ENCODE measurements at regions not wholly inside any gene's neighbourhood (a gene's known extent, or its start where the extent isn't known, plus 50 kb on each side); places are given as distances from the start of the nearest gene placed in this dataset.
"Not testable (repeated sequence)": the region's sequence is repeated elsewhere in the genome, so short reads cannot be mapped to it uniquely, and the experiment has no call there.

DNA sequence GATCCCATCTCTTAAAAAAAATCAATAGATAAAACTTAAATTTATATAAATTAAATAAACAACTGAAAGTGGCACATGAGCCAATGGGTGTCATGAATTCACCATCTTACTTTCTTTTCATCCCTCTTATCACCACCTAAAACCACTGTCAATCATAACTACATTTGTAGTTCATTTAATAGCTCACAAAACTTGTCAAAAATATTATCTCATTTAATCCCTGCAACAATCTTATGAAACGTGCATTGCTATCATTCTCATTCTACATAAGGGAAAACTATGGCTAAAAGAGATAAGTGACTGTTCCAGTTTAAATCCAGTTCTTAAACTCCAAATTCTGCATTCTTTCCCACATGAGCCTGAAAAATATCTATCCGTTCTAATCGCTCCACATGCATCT, 80.6 kb upstream of the BEND6 start:
- Mint-ChIP-seq H3K9me3 (peaks cover 0 to 4% (median 0%) of the 10 kb centered on the region in 5 donors), H3K4me1 (no peaks in the 10 kb centered on the region), H3K36me3 (no peaks in the 10 kb centered on the region), H3K4me3 (no peak overlapping the region), H3K27me3 (peaks cover 3 to 22% of the 10 kb centered on the region in 2 donors), H3K27ac (no peak overlapping the region)
- ChIA-PET POLR2A (no interaction called here), CTCF (no interaction called here)
- Histone ChIP-seq H3K36me3 (ENCODE audit: insufficient read depth, low read length) (no peaks in the 10 kb centered on the region), H3K4me3 (ENCODE audit: low read length) (no peak overlapping the region), H3K27ac (ENCODE audit: low read depth, low read length) (no peak overlapping the region), H3K4me1 (ENCODE audit: insufficient read depth, low read length) (no peaks in the 10 kb centered on the region), H3K27me3 (ENCODE audit: insufficient read depth, low read length, poor library complexity, severe bottlenecking) (no peaks in the 10 kb centered on the region), H3K9me3 (ENCODE audit: low read length) (no peaks in the 10 kb centered on the region)
- DNase-seq, result no peak

DNA sequence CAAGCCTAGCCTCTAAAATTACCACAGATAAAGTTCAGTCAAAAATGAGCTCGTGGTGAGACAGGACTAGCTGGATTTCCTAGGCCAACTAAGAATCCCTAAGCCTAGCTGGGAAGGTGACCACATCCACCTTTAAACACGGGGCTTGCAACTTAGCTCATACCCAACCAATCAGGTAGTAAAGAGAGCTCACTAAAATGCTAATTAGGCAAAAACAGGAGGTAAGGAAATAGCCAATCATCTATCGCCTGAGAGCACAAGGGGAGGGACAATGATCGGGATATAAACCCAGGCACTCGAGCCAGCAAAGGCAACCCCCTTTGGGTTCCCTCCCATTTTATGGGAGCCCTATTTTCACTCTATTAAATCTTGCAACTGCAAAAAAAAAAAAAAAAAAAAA, 84.9 kb upstream of the BEND6 start:
- H3K4me3 Mint-ChIP-seq; DNase-seq; H3K4me1 Mint-ChIP-seq; H3K4me1 ChIP-seq (ENCODE audit: insufficient read depth, low read length); H3K36me3 Mint-ChIP-seq; H3K4me3 ChIP-seq (ENCODE audit: low read length); H3K9me3 Mint-ChIP-seq; H3K36me3 ChIP-seq (ENCODE audit: insufficient read depth, low read length); H3K27ac Mint-ChIP-seq; H3K9me3 ChIP-seq (ENCODE audit: low read length); CTCF ChIA-PET; H3K27ac ChIP-seq (ENCODE audit: low read depth, low read length); H3K27me3 ChIP-seq (ENCODE audit: insufficient read depth, low read length, poor library complexity, severe bottlenecking): not testable (repeated sequence)
- peaks cover 0 to 23% of the 10 kb centered on the region in 2 donors for H3K27me3 Mint-ChIP-seq
- POLR2A ChIA-PET, result interaction anchor here (0.7 kb wide), 1 partner anchor 55 kb away, joined by 10 read pairs; no protein-coding TSS in a partner anchor

DNA sequence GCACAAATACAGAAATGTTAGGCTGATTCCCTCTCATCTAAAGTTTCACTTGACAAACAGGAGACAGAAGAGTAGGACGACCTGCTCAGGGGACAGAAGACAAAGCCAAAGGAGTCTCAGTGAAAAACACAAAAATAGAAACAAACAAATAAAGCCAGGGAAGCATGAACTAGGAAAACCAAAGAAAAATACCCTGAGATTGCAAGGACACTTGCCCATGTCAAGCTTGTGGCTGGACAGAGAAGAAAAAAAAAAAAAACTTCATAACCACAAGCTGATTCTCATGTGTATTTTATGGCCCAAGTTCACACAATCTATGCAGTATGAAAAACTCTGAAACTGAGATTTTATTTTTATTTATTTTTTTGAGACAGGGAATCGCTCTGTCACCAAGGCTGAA, 85.6 kb upstream of the BEND6 start:
- H3K4me3 Mint-ChIP-seq, result no peak overlapping the region
- H3K27me3 ChIP-seq (ENCODE audit: insufficient read depth, low read length, poor library complexity, severe bottlenecking), result no peaks in the 10 kb centered on the region
- no peak for DNase-seq
- CTCF ChIA-PET, result no interaction called here
- no peak overlapping the region for H3K27ac ChIP-seq (ENCODE audit: low read depth, low read length)
- no peaks in the 10 kb centered on the region for H3K9me3 ChIP-seq (ENCODE audit: low read length)
- H3K4me1 ChIP-seq (ENCODE audit: insufficient read depth, low read length), result no peaks in the 10 kb centered on the region
- H3K27ac Mint-ChIP-seq, result no peak overlapping the region
- H3K36me3 Mint-ChIP-seq, result no peaks in the 10 kb centered on the region
- H3K4me3 ChIP-seq (ENCODE audit: low read length), result no peak overlapping the region
- no peaks in the 10 kb centered on the region for H3K9me3 Mint-ChIP-seq
- H3K4me1 Mint-ChIP-seq, result no peaks in the 10 kb centered on the region
- H3K27me3 Mint-ChIP-seq, result peaks cover 0 to 22% of the 10 kb centered on the region in 2 donors
- POLR2A ChIA-PET, result no interaction called here
- H3K36me3 ChIP-seq (ENCODE audit: insufficient read depth, low read length), result no peaks in the 10 kb centered on the region

DNA sequence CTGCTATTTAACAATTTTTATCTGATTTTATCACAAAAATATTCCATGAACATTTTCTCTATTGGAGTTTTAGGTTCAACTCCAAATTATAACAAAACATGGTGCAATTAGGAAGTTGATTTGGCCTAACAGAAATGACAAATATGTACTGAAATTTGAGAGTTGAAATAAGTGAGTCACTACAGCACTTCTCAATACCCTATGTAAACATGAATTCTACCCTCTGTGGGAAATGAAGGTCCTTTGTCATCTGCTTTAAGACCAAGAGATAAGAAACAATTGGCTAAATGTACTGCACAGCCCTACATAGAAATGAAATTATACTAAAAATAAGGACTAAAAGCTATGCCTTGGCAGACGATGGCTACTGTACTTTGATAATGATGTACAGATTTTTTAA, 86.2 kb upstream of the BEND6 start:
- Mint-ChIP-seq H3K27ac (no peak overlapping the region), H3K4me3 (no peak overlapping the region), H3K27me3 (peaks cover 0 to 22% of the 10 kb centered on the region in 2 donors), H3K9me3 (no peaks in the 10 kb centered on the region), H3K36me3 (no peaks in the 10 kb centered on the region), H3K4me1 (no peaks in the 10 kb centered on the region)
- no peak overlapping the region for H3K4me3 ChIP-seq (ENCODE audit: low read length)
- H3K4me1 ChIP-seq (ENCODE audit: insufficient read depth, low read length), result no peaks in the 10 kb centered on the region
- no peaks in the 10 kb centered on the region for H3K36me3 ChIP-seq (ENCODE audit: insufficient read depth, low read length)
- POLR2A ChIA-PET, result no interaction called here
- no peak overlapping the region for H3K27ac ChIP-seq (ENCODE audit: low read depth, low read length)
- H3K27me3 ChIP-seq (ENCODE audit: insufficient read depth, low read length, poor library complexity, severe bottlenecking), result no peaks in the 10 kb centered on the region
- CTCF ChIA-PET, result no interaction called here
- DNase-seq, result no peak
- no peaks in the 10 kb centered on the region for H3K9me3 ChIP-seq (ENCODE audit: low read length)

DNA sequence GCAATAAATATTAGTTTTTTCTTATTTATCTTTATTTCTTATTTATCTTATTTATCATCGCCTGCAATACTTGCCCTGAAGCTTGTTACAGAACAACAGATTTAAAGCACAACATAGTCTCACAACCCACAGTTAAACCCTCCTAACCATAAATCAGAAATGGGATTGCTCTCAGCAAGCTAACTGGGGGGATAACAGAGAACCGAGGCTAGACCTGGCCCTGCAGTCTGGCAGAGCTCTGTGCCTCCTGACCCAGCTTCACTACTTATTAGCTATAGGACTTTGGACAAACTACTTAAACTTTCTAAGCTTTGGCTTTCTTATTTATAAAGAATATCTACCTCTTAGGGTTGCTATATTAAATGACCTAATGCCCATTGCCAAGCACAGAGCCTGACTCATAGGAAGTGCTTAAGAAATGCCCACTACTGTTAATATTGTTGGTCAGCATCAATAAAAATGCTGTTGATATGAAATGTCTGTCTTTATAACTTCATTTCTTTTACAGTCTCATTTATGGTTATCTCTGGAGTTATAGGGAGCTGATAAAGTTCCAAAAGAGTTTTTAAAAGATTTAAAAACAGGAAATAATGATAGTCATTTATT, 87.9 kb upstream of the BEND6 start:
- H3K9me3 ChIP-seq (ENCODE audit: low read length), result no peaks in the 10 kb centered on the region
- H3K4me1 Mint-ChIP-seq, result peaks cover 0 to 4% (median 0%) of the 10 kb centered on the region in 3 donors
- no peaks in the 10 kb centered on the region for H3K9me3 Mint-ChIP-seq
- peaks cover 0 to 24% of the 10 kb centered on the region in 2 donors for H3K27me3 Mint-ChIP-seq
- H3K36me3 ChIP-seq (ENCODE audit: insufficient read depth, low read length), result no peaks in the 10 kb centered on the region
- H3K36me3 Mint-ChIP-seq, result no peaks in the 10 kb centered on the region
- no peak overlapping the region for H3K4me3 ChIP-seq (ENCODE audit: low read length)
- H3K27ac ChIP-seq (ENCODE audit: low read depth, low read length), result no peak overlapping the region
- H3K27me3 ChIP-seq (ENCODE audit: insufficient read depth, low read length, poor library complexity, severe bottlenecking), result no peaks in the 10 kb centered on the region
- POLR2A ChIA-PET, result no interaction called here
- no peaks in the 10 kb centered on the region for H3K4me1 ChIP-seq (ENCODE audit: insufficient read depth, low read length)
- H3K27ac Mint-ChIP-seq, result no peak overlapping the region
- CTCF ChIA-PET, result no interaction called here
- no peak overlapping the region for H3K4me3 Mint-ChIP-seq
- no peak for DNase-seq

DNA sequence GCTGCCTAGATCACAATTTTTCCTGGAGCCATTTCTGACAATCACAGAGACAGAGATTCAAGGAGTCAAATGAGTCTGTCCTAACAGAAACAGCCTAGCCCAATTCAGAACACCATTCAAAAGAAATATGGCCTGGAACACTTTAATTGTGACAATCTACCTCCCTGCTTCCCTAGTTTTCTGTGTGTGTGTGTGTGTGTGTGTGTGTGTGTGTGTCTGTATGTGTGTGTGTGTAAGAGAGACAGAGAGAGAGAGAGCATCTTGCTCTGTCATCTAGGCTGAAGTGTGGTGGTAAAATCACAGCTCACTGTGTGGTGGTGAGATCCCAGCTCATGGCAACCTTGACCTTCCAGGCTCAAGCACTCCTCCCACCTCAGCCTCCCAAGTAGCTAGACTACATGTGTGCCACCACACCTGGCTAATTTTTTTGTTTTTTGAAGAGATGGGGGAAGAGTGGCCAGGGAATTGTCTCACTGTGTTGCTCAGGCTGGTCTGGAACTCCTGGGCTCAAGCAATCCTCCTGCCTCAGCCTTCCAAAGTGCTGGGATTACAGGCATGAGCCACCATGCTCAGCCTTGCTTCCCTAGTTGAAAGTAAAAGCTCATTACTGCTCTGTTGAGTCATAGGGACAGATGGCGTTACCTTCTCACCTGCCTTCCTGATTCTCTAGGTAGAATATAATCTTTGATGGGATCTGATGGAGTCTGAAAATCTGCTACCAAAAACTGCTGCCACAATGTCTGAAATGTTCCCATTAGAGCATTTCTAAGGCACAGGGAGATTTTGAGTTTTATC, 89.6 kb upstream of the BEND6 start:
- no peak for DNase-seq
- Histone ChIP-seq H3K36me3 (ENCODE audit: insufficient read depth, low read length) (no peaks in the 10 kb centered on the region), H3K27ac (ENCODE audit: low read depth, low read length) (no peak overlapping the region), H3K9me3 (ENCODE audit: low read length) (no peaks in the 10 kb centered on the region), H3K4me1 (ENCODE audit: insufficient read depth, low read length) (no peaks in the 10 kb centered on the region), H3K27me3 (ENCODE audit: insufficient read depth, low read length, poor library complexity, severe bottlenecking) (no peaks in the 10 kb centered on the region), H3K4me3 (ENCODE audit: low read length) (no peak overlapping the region)
- H3K27ac Mint-ChIP-seq, result no peak overlapping the region
- no peaks in the 10 kb centered on the region for H3K9me3 Mint-ChIP-seq
- no peak overlapping the region for H3K4me3 Mint-ChIP-seq
- POLR2A ChIA-PET, result no interaction called here
- peaks cover 5 to 34% of the 10 kb centered on the region in 2 donors for H3K27me3 Mint-ChIP-seq
- peaks cover 0 to 4% (median 0%) of the 10 kb centered on the region in 3 donors for H3K4me1 Mint-ChIP-seq
- H3K36me3 Mint-ChIP-seq, result no peaks in the 10 kb centered on the region
- CTCF ChIA-PET, result no interaction called here

DNA sequence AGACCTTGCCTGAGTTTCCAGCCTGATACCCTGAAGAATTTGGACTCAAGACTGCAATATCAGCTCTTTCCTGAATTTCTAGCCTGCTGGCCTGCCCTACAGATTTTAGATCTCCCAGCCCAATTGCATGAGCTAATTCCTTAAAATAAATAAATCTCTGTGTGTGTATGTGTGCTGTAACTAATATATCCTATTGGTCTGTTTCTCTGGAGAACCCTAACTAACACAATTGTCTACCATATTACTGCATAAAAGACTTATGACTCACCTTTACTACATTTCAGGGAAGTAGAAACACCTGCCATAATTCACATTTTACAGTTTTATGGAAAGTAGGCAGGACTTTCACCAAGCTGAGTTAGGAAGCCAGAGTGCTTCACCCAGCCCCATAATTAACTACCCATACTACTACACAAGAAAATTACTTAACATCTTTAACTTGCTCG, 90.7 kb upstream of the BEND6 start:
- CTCF ChIA-PET, result no interaction called here
- Mint-ChIP-seq H3K4me1 (peaks cover 0 to 4% (median 0%) of the 10 kb centered on the region in 3 donors), H3K27ac (no peak overlapping the region), H3K9me3 (no peaks in the 10 kb centered on the region), H3K36me3 (no peaks in the 10 kb centered on the region), H3K27me3 (peaks cover 5 to 35% of the 10 kb centered on the region in 2 donors), H3K4me3 (no peak overlapping the region)
- POLR2A ChIA-PET, result no interaction called here
- no peaks in the 10 kb centered on the region for H3K9me3 ChIP-seq (ENCODE audit: low read length)
- H3K4me3 ChIP-seq (ENCODE audit: low read length), result no peak overlapping the region
- no peaks in the 10 kb centered on the region for H3K27me3 ChIP-seq (ENCODE audit: insufficient read depth, low read length, poor library complexity, severe bottlenecking)
- no peaks in the 10 kb centered on the region for H3K36me3 ChIP-seq (ENCODE audit: insufficient read depth, low read length)
- H3K4me1 ChIP-seq (ENCODE audit: insufficient read depth, low read length), result no peaks in the 10 kb centered on the region
- H3K27ac ChIP-seq (ENCODE audit: low read depth, low read length), result no peak overlapping the region
- no peak for DNase-seq

DNA sequence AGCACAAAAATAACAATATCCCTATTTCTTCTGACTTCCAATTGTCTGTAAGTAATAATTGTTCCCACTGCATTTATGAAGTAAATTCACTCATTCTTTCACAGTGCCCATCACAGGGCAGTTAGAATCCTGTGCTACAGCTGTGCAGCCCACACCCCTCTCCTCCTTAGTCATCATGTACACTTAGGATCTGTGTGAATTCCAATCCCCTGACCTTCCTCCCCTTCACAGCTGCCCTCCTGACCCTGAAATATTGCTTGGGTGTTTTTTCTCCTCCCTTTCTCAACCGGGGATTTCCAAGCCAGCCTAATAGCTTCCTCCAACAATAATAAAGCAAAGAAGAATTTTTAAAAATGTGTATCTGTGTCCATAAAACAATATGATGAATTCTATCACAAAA, 91.5 kb upstream of the BEND6 start:
- Histone ChIP-seq H3K36me3 (ENCODE audit: insufficient read depth, low read length) (no peaks in the 10 kb centered on the region), H3K4me3 (ENCODE audit: low read length) (no peak overlapping the region), H3K27me3 (ENCODE audit: insufficient read depth, low read length, poor library complexity, severe bottlenecking) (no peaks in the 10 kb centered on the region), H3K9me3 (ENCODE audit: low read length) (no peaks in the 10 kb centered on the region), H3K27ac (ENCODE audit: low read depth, low read length) (no peak overlapping the region), H3K4me1 (ENCODE audit: insufficient read depth, low read length) (no peaks in the 10 kb centered on the region)
- Mint-ChIP-seq H3K36me3 (no peaks in the 10 kb centered on the region), H3K4me1 (peaks cover 0 to 4% (median 0%) of the 10 kb centered on the region in 3 donors), H3K27me3 (peaks cover 5 to 29% of the 10 kb centered on the region in 2 donors), H3K9me3 (no peaks in the 10 kb centered on the region), H3K4me3 (no peak overlapping the region), H3K27ac (no peak overlapping the region)
- CTCF ChIA-PET, result no interaction called here
- DNase-seq, result no peak
- POLR2A ChIA-PET, result no interaction called here

Measured in CD8-positive, alpha-beta memory T cell (primary cell).